HG02798 (cell line): ENCODE measurements at regions not wholly inside any gene's neighbourhood (a gene's known extent, or its start where the extent isn't known, plus 50 kb on each side); places are given as distances from the start of the nearest gene placed in this dataset.
"Not testable (repeated sequence)": the region's sequence is repeated elsewhere in the genome, so short reads cannot be mapped to it uniquely, and the experiment has no call there.

Source experiments
- ATAC-seq: cut with Tn5 transposase; IDR thresholded peaks from one replicate; pipeline ENCODE4 v1.9.1; 2021; ENCODE audit warnings: mild to moderate bottlenecking; ENCODE audit not compliant: unreplicated experiment, poor library complexity

DNA sequence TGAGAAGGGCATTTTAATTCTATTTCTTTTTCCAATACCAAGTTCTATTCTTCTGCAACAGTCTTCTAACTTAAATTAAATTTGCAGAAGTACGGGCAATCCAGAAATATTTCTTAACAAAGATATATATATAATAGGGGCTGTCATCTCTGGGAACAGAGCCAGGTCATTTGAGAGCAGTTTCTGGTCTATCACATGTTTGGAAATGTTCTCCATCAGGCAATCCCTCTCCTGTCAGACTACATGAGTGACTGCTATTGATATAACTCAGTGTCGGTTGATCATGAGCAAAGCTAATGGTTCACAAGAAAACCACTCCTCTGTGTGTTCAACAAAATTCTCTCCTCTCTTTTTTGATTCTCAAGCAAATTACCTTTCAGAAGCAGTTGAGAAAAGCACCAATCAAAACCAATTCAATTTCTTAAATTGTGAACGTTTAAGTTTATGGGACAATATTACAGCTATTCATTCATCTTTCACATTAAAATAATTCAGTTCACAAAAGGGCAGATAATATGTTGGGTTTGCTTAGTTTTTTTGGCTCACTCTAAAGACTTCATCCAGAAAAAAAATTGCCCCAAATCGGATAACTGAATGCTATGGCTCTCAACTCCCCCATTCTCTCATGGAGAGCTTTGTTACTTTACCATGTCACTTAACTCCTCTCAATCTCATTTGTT lies 152.9 kb upstream of the TGFBR2 start:
- ATAC-seq = no peak

DNA sequence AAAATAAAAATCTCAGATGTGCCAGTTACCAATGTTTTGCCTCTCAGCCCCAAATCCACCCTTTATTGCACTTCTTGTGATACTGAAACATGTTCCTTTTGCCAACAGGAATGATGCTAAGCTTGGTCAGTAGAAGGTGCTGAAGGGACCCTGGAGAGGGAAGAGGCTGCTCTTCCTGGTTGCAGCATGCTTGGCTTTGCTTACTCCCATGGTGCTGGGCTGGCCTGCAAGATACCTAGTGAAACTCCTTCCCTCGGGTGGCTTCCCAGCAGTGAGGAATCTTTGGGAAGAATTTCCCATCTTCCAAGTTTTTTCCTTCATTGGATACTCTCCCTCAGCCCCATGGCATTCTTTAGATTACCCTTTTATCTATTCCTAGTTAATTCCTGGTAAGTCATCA lies 151.8 kb upstream of the TGFBR2 start:
- ATAC-seq = no peak

DNA sequence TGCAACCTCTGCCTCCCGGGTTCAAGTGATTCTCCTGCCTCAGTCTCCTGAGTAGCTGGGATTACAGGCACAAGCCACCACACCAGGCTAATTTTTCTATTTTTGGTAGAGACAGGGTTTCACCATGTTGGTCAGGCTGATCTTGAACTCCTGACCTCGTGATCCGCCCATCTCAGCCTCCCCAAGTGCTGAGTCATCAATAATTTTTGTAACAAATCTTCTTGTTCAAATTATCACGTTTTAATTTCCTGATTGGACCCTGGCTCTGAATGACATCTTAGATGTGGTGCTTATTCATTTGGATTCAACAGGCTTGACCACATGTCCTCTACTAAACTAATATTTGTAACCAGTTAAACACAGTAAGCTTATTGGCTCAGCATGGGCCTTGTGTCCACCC lies 151.3 kb upstream of the TGFBR2 start:
- ATAC-seq = not testable (repeated sequence)

DNA sequence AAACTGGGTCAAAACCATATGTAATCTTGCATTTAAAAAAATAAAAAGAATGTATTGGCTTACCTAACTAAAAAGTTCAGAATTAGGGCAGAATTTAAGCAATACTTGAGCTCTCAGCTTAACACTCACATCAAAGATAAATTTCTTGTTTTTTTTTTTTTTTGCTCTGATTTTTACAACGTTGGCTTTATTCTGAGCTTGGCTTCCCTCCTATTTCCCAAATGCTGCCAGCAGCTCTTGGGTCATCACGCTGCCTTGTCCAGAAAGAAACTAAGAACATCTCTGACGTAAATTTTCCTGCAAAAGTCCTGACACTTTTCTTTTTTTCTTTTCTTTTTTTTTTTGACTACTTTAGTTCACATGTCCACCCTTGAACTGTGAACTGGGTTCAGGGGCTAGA lies 150.6 kb upstream of the TGFBR2 start:
- ATAC-seq = no peak

DNA sequence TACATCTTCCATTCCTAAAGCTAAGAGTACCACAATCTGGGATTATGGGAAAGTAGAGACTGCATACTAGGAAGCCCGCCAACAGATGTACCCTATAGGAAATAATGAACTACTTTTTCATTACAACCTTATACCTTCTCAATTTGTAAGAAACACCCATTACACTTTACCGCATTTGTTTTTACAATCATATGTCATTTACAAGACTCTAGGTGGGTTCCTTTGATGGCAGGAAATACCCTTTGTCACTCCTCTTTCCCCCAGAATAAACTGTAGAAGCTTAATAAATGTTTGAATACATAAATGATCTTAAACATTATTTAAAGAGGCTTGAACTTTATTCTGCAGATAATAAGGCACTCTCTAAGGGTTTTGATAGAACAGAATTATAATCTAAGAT lies 150.1 kb upstream of the TGFBR2 start:
- no peak for ATAC-seq

DNA sequence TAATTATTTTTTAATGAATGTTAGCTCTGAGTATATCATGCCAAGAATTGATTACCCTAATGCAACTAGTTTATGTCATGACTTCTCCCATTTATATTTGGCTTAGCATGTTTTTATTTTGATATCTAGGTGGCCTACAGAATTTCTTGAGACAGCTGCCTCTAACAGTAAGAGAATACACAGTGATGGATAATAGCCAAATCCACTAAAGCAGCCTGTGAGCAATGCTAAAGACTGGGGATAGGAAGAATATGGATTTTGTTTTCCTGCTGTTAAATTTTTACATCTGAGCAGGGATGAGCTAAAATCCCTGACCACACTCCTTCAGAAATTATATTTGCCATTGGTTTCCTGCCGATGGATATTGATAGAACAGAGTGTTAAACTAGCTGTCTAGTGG lies 149.3 kb upstream of the TGFBR2 start:
- ATAC-seq = no peak

DNA sequence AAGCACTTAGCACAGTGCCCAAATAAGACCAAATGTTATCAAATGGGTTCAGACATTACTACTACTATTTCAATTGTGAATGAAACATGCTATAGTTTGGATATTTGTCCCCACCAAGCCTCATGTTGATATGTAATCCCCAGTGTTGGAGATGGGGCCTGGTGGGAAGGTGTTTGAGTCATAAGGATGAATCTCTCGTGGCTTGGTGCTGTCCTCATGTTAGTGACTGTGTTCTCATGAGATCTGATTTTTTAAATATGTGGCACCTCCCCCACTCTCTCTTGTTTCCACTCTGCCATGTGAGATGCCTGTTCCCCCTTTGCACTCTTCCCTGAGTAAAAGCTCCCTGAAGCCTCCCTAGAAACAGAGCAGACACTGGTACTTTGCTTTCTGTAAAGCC lies 148.7 kb upstream of the TGFBR2 start:
- no peak for ATAC-seq

DNA sequence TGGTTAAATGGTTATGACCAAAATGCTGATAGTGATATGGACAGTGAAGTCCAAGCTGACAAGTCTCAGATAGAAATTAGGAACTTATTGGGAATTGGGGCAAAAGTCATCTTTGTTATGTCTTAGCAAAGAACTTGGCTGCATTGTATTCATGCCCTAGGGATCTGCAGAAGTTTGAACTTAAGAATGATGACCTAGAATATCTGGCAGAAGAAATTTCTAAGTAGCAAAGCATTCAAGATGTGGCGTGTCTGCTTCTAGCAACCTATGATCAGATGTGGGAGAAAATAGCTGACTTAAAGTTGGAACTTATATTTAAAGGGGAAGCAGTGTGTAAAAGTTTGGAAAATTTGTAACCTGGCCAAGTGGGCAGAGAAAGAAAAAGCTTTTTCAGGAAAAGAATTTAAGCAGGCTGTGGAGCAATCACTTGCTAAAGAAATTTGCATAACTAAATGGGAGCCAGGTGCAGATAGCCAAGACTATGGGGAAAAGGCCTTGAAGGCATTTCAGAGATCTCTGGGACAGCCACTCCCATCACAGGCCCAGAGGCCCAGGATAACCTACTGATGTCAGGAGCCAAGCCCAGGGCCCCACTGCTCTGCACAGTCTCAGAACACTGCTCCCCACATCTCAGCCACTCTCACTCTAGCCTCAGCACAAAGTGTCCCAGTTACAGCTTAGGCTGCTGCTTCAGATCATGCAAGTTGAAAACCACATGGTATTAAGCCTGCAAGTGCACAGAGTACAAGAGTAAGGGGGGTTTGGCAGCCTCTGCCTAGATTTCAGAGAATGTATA lies 147.8 kb upstream of the TGFBR2 start:
- no peak for ATAC-seq

DNA sequence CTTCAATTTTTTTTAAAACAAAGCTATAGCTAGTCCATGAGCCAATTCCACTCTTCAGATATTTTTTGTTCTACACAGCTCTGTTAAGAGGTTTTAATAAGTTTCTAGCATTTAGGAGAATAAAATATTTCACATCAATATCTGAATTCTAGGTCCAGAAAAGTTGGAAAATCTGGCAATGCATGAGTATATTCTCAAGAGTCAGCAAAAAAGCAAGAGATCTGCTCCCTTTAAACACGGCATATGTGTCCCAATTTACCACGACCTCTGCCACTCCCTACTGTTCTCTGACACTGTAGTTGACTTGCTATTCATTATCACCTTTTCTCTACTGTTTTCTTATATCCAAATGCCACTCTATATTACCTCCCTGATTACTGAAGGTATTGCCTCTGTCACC lies 145.1 kb upstream of the TGFBR2 start:
- ATAC-seq = no peak

DNA sequence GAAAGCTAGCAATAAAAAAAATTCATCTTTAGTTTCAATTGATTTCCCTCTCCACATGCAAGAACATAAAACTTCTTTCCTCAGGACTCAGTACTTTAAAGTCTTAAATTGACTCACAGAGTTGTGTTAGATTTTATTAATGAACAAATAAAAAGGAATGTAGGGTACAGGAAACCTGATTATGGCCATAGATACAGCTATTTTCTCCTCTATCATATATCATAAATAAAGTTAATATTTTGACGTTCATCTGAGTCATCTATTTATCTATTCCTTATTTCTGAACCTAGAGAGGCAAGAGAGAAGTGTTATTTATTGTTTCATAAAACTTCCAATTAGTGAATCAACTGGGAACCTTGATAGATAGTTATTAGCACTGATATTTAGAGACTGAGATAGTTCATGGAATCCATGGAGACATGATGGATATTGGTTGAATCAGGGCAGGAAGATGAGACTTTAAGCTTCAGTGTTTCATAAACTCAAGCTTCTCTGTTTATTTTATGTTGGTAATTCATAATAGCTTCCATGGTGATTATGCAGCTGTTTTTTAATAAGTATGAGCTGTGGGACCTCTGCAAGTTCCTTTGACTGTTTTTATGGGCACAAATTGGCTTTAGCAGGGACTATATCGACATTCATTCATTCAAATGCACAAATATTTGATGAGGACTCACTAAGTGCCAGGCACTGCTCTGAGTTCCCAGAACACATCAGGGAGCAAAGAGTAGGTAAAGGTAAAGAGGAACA lies 143.5 kb upstream of the TGFBR2 start:
- no peak for ATAC-seq

DNA sequence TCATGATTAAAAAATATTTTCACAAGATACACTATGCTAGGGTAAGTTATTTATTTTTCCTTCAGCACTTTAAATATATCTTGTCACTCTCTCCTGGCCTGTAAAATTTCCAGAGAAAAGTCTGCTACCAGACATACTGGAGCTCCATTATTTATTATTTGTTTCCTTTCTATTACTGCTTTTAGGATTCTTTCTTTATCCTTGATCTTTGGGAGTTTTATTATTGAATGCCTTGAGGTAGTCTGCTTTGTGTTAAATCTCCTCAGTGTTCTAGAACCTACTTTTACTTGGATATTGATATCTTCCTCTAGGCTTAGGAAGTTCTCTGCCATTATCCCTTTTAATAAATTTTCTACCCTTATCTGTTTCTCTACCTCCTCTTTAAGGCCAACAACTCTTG lies 142.0 kb upstream of the TGFBR2 start:
- no peak for ATAC-seq

DNA sequence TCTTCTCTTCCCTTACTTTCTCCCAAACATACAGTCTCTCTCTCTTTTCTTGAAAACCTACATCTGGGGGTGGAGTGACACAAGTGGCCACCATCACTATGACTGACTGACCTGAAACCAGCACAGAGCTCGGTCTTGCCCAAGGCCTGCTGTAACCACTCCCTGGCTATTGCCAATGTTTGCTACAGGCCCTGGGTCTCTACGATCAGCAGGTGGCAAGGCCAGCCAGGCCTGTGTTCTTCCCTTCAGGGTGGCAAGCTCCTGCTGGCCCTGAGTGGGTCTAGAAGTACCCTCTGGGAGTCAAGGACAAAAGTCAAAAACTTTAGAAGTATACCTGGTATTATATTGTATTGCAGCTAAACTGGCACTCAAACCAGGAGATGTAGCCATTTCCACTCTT lies 140.9 kb upstream of the TGFBR2 start:
- no peak for ATAC-seq

DNA sequence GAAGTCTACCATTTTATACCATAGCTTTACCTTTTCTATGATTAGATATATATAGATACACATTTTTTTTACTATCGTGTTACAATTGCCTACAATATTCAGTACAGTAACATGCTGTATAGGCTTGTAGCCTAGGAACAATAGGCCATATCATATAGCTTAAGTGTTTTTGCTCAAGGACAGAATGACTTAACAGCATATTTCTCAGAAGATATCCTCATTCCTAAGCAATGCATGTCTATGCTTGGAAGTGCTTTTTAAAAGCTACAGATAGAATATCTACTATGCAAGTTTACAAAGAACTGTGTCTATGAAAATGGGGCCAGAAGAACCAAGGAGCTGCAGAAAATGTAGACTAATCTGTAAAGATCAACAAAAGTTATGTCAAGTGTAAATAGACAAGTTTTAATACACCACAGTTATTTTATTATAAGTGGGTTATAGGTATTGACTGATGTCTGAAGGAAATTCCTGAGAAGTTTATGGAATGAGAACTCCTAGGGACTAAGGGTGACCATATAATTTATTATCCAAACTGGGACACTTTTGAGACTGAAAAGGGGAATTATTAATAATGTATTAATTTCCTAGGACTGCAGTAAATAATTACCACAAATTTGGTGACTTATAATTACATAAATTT lies 138.7 kb upstream of the TGFBR2 start:
- no peak for ATAC-seq

DNA sequence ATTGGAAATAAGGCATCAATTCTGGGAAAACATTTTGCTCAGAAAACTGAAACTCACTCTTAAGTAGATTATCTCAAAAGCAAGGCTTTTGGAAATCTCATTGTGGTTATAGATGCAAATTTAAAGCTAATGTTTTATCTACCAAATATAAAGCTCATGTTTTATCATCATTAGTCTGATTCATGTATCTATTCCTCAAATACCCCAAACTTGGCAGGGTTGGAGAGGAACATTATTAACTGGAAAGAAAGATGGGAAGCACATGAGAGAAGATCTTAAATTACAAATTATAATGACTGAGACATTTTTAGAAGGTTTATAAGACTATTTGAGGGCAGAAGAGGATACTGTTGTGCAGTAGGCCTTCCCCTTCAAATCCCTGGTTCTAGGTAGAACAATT lies 137.3 kb upstream of the TGFBR2 start:
- no peak for ATAC-seq

DNA sequence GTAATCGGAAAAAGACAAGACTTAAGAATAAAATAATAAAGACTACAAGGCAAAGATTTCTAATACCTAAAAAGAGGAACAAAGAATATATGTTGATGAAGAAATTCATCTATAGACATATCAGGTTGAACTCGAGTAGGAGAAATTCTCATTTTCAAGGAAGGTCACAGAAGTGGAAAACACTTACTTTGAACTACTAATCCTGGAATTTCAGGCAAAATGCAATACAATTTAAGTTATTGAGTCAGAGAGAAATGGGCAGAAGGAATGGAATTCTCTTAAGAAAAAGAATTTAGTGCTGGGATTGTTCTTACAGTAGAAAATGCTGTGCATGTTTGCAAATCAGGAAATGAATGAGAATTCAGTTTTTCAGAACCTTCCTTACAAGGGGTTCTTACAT lies 135.9 kb upstream of the TGFBR2 start:
- ATAC-seq = no peak

DNA sequence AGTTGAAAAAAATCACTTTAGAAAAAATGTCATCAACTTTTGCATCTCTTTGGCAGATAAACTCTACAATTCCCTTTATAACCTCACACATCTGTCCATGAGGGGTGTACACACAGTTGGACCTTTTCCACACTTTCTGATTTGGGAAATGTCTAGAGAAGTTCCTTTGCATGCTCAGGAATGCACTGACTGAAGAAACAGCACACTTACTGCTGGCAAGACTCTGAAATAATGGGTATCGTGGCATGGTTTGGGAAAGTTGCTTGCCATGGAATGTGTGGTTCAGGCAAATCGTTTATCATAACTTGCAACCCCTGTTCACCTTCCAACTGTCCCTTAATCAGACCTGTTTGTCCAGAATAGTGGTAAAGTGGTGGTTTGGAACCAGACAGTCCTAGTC lies 135.3 kb upstream of the TGFBR2 start:
- no peak for ATAC-seq

DNA sequence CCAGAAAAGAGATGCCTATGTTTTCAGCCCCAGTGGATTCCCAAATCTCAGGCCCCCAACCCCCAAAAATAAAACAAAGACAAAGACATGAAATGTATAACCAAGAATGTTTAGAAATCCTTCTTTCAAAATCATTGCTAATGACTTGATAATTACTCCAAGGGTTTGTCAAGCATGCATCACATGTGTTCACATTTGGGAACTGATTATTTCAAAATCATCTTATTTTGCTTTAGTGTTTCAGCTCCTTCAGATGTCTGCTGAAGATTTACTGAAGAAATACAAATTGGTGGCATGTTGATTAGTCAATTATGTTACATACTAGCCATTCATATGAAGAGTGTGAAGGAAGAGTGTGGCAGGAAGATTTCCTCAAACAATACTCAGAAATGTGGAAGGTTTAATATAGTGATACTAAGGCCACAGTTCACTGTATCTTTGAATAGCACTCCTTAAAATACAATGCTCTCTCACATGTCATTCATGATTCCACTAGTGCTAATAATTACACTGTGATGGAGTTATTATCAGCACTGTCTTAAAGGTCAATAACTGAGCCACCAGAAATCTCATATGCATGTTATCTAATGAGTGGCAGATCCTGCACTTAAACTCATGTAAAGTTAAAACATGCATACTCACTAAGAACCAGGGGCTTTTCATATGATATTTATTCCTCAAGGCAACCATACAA lies 134.5 kb upstream of the TGFBR2 start:
- ATAC-seq = no peak

DNA sequence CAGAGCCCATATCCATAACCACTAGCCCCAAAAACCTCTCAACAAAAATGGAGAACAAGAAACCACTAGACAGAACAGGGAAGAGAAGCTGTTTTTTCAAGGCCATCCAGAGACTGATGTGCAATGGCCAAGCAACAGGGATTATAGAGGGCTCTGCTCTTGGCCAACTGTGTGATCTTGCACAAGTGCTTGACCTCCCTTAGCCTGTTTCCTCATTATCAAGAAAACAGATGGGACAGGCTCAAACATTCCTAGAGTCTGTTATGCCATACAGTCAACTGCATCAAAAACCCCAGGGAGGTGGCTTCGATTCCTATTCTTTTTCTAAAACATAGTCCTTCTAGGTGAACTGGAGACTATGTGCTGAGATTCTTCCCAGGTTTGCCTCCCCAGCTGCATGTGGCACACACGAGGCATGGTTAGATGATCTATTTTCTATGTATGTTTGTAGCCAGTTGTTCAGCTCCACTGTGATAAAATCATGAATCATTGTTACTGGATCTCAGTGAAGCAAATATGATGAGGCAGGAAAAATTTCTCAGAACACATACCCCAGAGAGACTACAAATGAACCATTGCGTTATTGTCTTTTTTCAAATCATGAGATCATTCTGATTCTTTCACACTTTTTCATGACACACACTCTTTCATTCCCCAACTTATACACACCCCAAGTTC lies 132.9 kb upstream of the TGFBR2 start:
- no peak for ATAC-seq

DNA sequence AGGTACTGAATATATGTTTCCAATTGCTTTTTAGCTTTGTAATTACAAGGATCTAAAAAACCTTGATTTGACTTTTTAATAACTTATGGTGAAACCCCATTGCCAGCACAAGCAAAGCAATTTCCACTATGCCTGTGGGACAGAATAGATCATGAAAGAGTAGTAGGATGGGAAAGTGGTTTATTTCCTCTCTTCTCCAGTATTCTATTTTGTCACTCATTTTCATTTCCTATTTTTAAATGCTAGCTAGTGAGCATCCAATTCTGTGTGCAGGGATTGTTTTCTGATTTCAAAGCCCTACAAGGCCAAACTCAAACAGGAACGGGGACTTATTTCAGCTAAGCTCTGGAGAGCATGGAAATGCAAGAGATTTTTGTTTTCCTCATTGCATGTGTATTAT lies 132.0 kb upstream of the TGFBR2 start:
- ATAC-seq = no peak
